ENCODE measurements at regions not wholly inside any gene's neighbourhood (a gene's known extent, or its start where the extent isn't known, plus 50 kb on each side); places are given as distances from the start of the nearest gene placed in this dataset.

- no peak overlapping the region for H3K4me3 ChIP-seq (replicated peaks; ENCODE audit: low read depth, low read length)
- DNase-seq (ENCODE audit: extremely low read depth, low read depth) = no peak
- TF ChIP-seq, protein P1, sequence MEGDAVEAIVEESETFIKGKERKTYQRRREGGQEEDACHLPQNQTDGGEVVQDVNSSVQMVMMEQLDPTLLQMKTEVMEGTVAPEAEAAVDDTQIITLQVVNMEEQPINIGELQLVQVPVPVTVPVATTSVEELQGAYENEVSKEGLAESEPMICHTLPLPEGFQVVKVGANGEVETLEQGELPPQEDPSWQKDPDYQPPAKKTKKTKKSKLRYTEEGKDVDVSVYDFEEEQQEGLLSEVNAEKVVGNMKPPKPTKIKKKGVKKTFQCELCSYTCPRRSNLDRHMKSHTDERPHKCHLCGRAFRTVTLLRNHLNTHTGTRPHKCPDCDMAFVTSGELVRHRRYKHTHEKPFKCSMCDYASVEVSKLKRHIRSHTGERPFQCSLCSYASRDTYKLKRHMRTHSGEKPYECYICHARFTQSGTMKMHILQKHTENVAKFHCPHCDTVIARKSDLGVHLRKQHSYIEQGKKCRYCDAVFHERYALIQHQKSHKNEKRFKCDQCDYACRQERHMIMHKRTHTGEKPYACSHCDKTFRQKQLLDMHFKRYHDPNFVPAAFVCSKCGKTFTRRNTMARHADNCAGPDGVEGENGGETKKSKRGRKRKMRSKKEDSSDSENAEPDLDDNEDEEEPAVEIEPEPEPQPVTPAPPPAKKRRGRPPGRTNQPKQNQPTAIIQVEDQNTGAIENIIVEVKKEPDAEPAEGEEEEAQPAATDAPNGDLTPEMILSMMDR (IDR thresholded peaks at IDR 0.05; ENCODE audit: low read depth, low read length, missing control alignments) = no peak
Measured at GRCh38 chr2:146818122-146818521, 1026.7 kb upstream of the ACVR2A start.

GRCh38 chr2:146817613-146818012 lies 1027.2 kb upstream of the ACVR2A start:
- TF ChIP-seq, protein P1 (IDR thresholded peaks at IDR 0.05; ENCODE audit: low read depth, low read length, missing control alignments) = no peak
- no peak overlapping the region for H3K4me3 ChIP-seq (replicated peaks; ENCODE audit: low read depth, low read length)
- DNase-seq (ENCODE audit: extremely low read depth, low read depth) = no peak

DNA sequence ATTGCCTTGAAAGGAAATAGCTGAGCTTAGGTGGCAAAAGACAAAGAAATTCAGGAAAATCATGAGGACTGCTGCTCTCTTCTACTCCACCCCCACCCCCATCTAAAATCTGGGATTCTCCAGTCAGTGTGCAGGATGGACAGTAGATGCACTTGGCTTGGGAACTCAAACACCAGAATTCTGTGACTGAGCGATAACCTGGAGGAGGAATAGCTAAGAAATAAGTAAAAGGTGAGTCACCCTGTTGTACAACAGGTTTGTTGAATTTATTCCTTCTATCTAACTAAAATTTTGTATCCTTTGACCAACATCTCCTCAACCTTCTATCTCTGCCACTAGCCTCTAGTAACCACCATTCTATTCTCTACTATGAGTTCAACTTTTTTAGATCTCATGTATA lies 1029.9 kb upstream of the ACVR2A start:
- DNase-seq (ENCODE audit: extremely low read depth, low read depth) = no peak
- no peak overlapping the region for H3K4me3 ChIP-seq (replicated peaks; ENCODE audit: low read depth, low read length)
- TF ChIP-seq, protein P1 (IDR thresholded peaks at IDR 0.05; ENCODE audit: low read depth, low read length, missing control alignments) = no peak

DNA sequence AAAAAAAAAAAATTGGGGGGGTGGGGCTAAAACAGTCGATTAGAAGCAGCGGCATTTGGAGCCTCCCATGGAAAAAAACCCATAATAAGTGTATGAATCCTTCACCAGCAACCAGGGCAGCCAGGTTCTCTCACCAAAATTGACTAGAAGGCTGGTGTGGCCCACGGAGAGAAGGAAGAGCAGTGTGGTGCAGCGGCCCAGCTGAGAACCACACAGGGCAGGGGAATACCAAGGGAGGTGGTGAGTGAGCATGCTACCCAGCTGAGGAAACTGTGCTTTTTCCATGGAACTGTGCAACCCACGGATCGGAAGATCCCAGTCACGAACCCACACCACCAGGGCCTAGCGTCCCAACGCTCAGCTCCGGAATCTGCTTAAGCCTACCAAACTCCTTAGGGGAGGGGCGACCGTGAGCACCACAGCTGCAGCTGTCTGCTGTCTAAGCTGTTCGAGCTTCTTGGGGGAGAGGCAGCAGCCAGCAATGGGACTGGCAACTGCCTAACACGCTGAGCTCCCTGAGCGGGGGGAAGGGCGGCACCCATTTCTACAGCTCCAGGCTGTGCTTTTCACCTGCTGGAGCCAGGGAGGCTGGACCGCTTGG lies 1037.2 kb upstream of the ACVR2A start:
- no peak for DNase-seq (ENCODE audit: extremely low read depth, low read depth)
- no peak overlapping the region for H3K4me3 ChIP-seq (replicated peaks; ENCODE audit: low read depth, low read length)
- TF ChIP-seq, protein P1 (IDR thresholded peaks at IDR 0.05; ENCODE audit: low read depth, low read length, missing control alignments) = no peak

DNA sequence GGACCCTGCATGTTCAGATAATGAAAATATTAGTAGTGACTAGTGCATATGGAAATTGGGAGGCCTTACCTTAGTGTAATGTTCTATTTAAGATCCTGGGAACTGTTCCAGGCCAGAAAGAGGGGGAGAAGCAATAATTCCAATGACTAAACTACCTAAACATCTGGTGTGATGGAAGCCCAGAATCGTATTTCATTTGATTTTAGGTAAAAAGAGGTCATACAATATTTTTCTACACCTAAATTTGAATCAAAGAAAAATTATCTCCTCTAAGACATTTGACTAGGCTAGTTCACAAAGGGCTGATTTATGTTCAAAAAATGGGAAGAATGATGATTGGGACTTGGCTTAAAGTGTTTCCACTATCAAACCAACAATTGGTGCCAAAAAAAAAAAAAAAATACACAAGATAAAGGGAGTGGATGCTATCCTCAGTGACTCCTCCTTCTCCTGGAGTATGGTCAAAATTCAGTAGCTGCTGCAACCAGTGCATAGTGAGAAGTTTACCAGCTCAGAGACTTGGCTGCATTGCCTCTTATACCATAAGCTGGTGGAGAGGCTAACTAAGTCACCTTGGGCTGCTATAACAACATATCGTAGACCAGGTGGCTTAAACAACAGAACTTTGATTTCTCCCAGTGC lies 1038.3 kb upstream of the ACVR2A start:
- DNase-seq (ENCODE audit: extremely low read depth, low read depth) = no peak
- no peak overlapping the region for H3K4me3 ChIP-seq (replicated peaks; ENCODE audit: low read depth, low read length)
- TF ChIP-seq, protein P1 (IDR thresholded peaks at IDR 0.05; ENCODE audit: low read depth, low read length, missing control alignments) = no peak

DNA sequence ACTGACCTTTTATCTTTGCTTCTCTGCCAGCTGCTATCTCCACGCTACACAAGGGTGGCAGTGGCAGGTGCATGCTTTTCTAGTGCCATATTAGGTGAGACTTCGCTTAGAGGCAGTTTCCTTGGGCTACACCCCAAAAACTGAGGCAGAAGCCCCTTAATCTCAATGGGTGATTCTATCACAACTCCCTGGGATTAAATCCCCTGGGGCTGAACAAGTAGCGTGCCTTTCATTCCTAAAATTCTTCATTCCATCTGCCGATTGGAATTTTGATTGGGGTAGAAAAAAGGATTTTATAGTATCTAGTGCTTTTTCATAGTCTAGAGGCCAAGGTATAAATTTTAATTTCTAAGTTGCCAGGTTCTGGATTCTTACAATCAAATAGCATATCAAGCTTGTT lies 1040.5 kb upstream of the ACVR2A start:
- TF ChIP-seq, protein P1 (IDR thresholded peaks at IDR 0.05; ENCODE audit: low read depth, low read length, missing control alignments) = no peak
- H3K4me3 ChIP-seq (replicated peaks; ENCODE audit: low read depth, low read length) = no peak overlapping the region
- DNase-seq (ENCODE audit: extremely low read depth, low read depth) = no peak

Data from HFF-Myc (cell line).